GM21367 (cell line): ENCODE measurements at regions not wholly inside any gene's neighbourhood (a gene's known extent, or its start where the extent isn't known, plus 50 kb on each side); places are given as distances from the start of the nearest gene placed in this dataset.

Experiments used
- ATAC-seq: cut with Tn5 transposase; IDR thresholded peaks from one replicate; pipeline ENCODE4 v1.9.1; 2021; ENCODE audit not compliant: unreplicated experiment

- ATAC-seq = no peak
These were observed 67.3 kb upstream of the DCBLD2 start for GRCh38 chr3:98968824-98969223.

GRCh38 chr3:98968347-98968746 is 66.9 kb upstream of the DCBLD2 start:
- ATAC-seq = no peak

- no peak for ATAC-seq
These were observed 66.3 kb upstream of the DCBLD2 start for GRCh38 chr3:98967758-98968157.

GRCh38 chr3:98966862-98967546 is 65.5 kb upstream of the DCBLD2 start:
- ATAC-seq = no peak

GRCh38 chr3:98966434-98966833 is 64.9 kb upstream of the DCBLD2 start:
- no peak for ATAC-seq

GRCh38 chr3:98964784-98965183 is 63.3 kb upstream of the DCBLD2 start:
- ATAC-seq = no peak

- ATAC-seq = no peak
These were observed 62.1 kb upstream of the DCBLD2 start for GRCh38 chr3:98963546-98963945.

- ATAC-seq = no peak
These were observed 61.5 kb upstream of the DCBLD2 start for GRCh38 chr3:98962951-98963350.

- ATAC-seq = no peak
These were observed 60.9 kb upstream of the DCBLD2 start for GRCh38 chr3:98962189-98962930.

- ATAC-seq = no peak
These were observed 60.0 kb upstream of the DCBLD2 start for GRCh38 chr3:98961161-98962155.

GRCh38 chr3:98957681-98958080 is 56.2 kb upstream of the DCBLD2 start:
- ATAC-seq = no peak

- no peak for ATAC-seq
These were observed 54.5 kb upstream of the DCBLD2 start for GRCh38 chr3:98956008-98956407.

GRCh38 chr3:98954791-98955604 is 53.5 kb upstream of the DCBLD2 start:
- ATAC-seq = no peak

GRCh38 chr3:98954242-98954641 is 52.7 kb upstream of the DCBLD2 start:
- no peak for ATAC-seq

GRCh38 chr3:98952404-98952803 is 50.9 kb upstream of the DCBLD2 start:
- ATAC-seq = no peak
